Bronchial epithelial cell (primary cell): ENCODE measurements at regions not wholly inside any gene's neighbourhood (a gene's known extent, or its start where the extent isn't known, plus 50 kb on each side); places are given as distances from the start of the nearest gene placed in this dataset.

Experiments used
- DNase-seq: peaks from one replicate; pipeline ENCODE4 v3.0.0-alpha.2; 2010; ENCODE audit warnings: low read depth
- FAIRE-seq: peaks from 2 replicates; lab custom pipeline; 2011; peaks lifted over from hg19 to GRCh38; lab: Jason Lieb, UNC
- H3K27me3 ChIP-seq: 2 replicates; pipeline ENCODE4 v1.5.1; 2011; ENCODE audit warnings: low read length; ENCODE audit not compliant: control insufficient read depth, insufficient read depth
- H3K36me3 ChIP-seq: 2 replicates; pipeline ENCODE4 v1.5.1; 2011; ENCODE audit warnings: low read length; ENCODE audit not compliant: control insufficient read depth, insufficient read depth
- H3K4me3 ChIP-seq: 2 replicates; pipeline ENCODE4 v1.5.1; 2011; ENCODE audit warnings: mild to moderate bottlenecking, low read depth, low read length, control low read depth
- TF ChIP-seq, protein P1 (sequence below): IDR thresholded peaks from 2 replicates; pipeline ENCODE4 v1.5.1; 2011; ENCODE audit warnings: mild to moderate bottlenecking, moderate library complexity, low read length, control low read depth, inconsistent platforms; ENCODE audit not compliant: insufficient read depth, severe bottlenecking

DNA sequence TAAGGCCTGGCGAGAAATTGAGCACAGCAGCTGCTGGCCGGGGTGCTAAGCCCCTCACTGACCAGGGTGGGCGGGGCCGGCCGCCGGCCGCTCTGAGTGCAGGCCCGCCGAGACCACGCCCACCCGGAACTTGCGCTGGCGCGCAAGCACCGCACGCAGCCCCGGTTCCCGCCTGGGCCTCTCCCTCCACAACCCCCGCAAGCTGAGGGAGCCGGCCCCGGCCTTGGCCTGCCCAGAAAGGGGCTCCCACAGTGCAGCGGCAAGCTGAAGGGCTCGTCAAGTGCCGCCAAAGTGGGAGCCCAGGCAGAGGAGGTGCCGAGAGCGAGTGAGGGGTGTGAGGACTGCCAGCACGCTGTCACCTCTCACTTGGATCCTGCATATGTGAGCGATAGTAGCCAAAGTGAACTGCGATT, 251.2 kb downstream of the GJA1 start:
- Histone ChIP-seq H3K36me3 (no peaks in the 10 kb centered on the region), H3K27me3 (no peaks in the 10 kb centered on the region), H3K4me3 (no peak overlapping the region)
- TF ChIP-seq, protein P1, sequence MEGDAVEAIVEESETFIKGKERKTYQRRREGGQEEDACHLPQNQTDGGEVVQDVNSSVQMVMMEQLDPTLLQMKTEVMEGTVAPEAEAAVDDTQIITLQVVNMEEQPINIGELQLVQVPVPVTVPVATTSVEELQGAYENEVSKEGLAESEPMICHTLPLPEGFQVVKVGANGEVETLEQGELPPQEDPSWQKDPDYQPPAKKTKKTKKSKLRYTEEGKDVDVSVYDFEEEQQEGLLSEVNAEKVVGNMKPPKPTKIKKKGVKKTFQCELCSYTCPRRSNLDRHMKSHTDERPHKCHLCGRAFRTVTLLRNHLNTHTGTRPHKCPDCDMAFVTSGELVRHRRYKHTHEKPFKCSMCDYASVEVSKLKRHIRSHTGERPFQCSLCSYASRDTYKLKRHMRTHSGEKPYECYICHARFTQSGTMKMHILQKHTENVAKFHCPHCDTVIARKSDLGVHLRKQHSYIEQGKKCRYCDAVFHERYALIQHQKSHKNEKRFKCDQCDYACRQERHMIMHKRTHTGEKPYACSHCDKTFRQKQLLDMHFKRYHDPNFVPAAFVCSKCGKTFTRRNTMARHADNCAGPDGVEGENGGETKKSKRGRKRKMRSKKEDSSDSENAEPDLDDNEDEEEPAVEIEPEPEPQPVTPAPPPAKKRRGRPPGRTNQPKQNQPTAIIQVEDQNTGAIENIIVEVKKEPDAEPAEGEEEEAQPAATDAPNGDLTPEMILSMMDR, result no peak
- FAIRE-seq (no peak), DNase-seq (no peak)

DNA sequence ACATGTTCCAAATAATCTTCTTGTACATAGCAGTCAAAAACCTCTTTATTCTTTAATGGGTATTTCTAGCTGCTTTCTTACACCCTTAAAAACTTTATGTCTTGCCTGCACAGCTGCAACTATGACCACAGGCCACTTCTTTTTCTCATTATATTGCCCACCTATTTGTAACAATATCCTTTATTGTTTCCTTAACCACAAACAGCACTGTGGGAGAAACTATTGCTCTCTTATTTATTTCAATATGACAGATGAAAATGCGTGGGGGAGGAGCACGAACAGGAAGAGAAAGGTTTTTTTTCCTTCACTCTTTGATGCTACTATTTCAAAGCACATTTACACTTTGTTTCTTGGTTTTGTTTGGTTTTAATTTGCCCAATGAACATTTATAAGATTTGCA, 253.5 kb downstream of the GJA1 start:
- TF ChIP-seq, protein P1, result no peak
- H3K36me3 ChIP-seq, result no peaks in the 10 kb centered on the region
- no peak for FAIRE-seq
- H3K4me3 ChIP-seq, result no peak overlapping the region
- no peaks in the 10 kb centered on the region for H3K27me3 ChIP-seq
- DNase-seq, result no peak

DNA sequence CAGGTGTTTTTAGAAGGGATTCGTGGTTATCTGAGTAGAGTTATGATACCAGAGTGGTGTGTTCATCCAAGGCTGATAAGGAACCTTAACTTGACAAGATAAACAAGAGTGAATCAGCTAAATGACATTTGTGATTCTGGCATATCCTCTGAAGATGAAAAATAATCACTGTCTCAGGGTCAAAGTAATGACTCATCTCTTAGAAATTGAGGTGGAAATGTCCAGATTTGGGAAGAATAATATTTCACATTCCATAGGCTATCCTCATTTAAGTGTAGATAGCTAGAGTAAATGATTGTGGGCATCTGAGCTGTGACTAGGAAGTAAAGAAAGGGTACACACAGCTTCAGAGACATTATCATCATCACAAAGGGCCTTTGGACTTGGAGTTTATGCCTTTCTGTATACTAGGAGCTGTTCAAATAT, 255.7 kb downstream of the GJA1 start:
- Histone ChIP-seq H3K4me3 (no peak overlapping the region), H3K36me3 (no peaks in the 10 kb centered on the region), H3K27me3 (no peaks in the 10 kb centered on the region)
- TF ChIP-seq, protein P1, result no peak
- DNase-seq (no peak), FAIRE-seq (no peak)

DNA sequence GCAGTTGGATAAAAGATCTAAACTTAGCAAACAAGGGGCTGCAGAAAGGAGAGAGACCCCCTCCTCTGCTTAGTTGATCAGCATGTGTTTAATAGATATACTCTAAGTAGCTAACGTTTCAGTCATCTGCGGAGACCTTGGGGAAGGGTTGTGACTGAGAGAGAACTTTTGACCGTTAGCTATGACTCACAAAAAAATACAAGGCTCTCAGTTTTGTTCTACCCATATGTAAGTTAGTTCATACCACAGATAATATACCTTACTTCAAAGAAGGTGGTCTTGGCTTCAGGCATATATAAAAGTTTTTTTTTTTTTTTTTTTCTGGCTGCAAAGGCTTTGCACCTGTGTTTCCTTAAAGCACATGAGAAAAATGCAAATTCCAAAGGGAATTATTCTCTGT, 258.9 kb downstream of the GJA1 start:
- TF ChIP-seq, protein P1, result no peak
- no peaks in the 10 kb centered on the region for H3K27me3 ChIP-seq
- FAIRE-seq (no peak), DNase-seq (no peak)
- H3K4me3 ChIP-seq, result no peak overlapping the region
- no peaks in the 10 kb centered on the region for H3K36me3 ChIP-seq

DNA sequence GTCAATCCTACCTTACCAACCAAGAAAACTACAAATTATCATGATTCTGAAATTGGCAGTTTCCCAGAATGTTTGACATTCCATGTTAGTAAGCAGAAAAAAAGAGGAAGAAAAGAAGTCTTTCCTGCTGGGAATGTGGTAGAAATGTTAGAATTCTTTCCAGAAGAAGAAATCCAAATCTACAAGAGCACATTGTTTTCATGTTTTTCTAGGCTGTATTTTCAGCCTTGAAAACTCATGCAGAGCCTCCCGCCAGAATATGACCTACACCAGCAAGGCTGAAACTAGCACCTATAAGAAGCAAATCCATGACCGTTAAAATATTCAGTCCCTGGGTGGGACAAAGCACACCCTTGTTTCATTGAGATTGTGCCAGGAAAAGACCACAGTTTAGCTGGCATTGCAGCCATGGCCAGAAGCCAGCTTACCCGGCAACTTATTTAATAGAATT, 259.4 kb downstream of the GJA1 start:
- TF ChIP-seq, protein P1, result no peak
- no peak overlapping the region for H3K4me3 ChIP-seq
- no peaks in the 10 kb centered on the region for H3K36me3 ChIP-seq
- FAIRE-seq (no peak), DNase-seq (no peak)
- H3K27me3 ChIP-seq, result no peaks in the 10 kb centered on the region

DNA sequence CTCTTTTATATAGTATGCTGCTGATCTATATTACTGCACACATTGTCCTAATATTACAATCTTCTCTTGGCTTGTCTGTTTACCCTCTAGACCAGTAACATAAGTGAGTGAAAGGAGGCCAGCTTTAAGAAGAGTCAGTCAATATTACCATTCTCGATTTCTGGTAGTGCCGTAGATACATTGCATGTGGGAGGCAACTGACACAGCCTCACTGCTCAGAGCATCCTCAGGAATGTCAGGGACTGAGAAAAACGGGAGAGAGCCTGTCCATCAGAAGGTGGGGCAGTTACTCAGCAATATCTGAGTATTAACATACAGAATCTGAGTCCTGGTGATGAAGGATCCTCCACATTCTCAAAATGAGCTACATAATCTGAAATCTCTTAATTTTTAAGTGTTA, 259.9 kb downstream of the GJA1 start:
- TF ChIP-seq, protein P1, result no peak
- Histone ChIP-seq H3K36me3 (no peaks in the 10 kb centered on the region), H3K4me3 (no peak overlapping the region), H3K27me3 (no peaks in the 10 kb centered on the region)
- no peak for FAIRE-seq
- DNase-seq, result no peak
